ENCODE measurements at regions not wholly inside any gene's neighbourhood (a gene's known extent, or its start where the extent isn't known, plus 50 kb on each side); places are given as distances from the start of the nearest gene placed in this dataset.

DNA sequence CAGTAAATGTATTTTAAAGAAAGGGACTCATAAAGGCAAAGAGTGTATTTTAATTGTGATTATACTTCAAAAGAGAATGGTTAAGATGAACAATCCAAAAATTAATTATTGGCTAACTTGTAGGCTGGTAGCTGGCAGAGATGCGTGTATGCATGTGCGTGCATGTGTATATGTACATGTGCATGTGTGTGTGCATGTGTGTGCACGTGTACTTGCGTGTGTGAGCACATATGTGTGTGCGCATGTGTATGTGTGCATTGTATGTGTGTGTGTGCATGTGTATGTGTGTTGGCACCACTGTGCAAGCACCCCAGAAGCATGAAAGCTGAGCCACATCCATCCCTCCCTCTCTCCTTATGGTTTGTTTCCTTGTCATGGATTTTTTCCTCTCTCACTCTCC, 83.0 kb upstream of the SLC1A3 start:
- no peak for TF ChIP-seq ZFP3 (CRISPR knock-in tag; IDR thresholded peaks at IDR 0.05)
- no peak for TF ChIP-seq ZNF70 (CRISPR knock-in tag; IDR thresholded peaks at IDR 0.05)
- no peak for TF ChIP-seq ZNF565 (CRISPR knock-in tag; conservative IDR thresholded peaks at IDR 0.05; ENCODE audit: low read depth)
- TF ChIP-seq OSR1 (CRISPR knock-in tag; IDR thresholded peaks at IDR 0.05) = no peak
- TF ChIP-seq, protein P1, sequence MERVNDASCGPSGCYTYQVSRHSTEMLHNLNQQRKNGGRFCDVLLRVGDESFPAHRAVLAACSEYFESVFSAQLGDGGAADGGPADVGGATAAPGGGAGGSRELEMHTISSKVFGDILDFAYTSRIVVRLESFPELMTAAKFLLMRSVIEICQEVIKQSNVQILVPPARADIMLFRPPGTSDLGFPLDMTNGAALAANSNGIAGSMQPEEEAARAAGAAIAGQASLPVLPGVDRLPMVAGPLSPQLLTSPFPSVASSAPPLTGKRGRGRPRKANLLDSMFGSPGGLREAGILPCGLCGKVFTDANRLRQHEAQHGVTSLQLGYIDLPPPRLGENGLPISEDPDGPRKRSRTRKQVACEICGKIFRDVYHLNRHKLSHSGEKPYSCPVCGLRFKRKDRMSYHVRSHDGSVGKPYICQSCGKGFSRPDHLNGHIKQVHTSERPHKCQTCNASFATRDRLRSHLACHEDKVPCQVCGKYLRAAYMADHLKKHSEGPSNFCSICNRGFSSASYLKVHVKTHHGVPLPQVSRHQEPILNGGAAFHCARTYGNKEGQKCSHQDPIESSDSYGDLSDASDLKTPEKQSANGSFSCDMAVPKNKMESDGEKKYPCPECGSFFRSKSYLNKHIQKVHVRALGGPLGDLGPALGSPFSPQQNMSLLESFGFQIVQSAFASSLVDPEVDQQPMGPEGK (CRISPR knock-in tag; IDR thresholded peaks at IDR 0.05; ENCODE audit: borderline replicate concordance) = no peak
- TF ChIP-seq TCF4 (CRISPR knock-in tag; IDR thresholded peaks at IDR 0.05; ENCODE audit: borderline replicate concordance) = no peak
- no peak for TF ChIP-seq ZFP30 (CRISPR knock-in tag; IDR thresholded peaks at IDR 0.05)
- no peak for TF ChIP-seq TOX (CRISPR knock-in tag; IDR thresholded peaks at IDR 0.05; ENCODE audit: borderline replicate concordance)
